ENCODE measurements at regions not wholly inside any gene's neighbourhood (a gene's known extent, or its start where the extent isn't known, plus 50 kb on each side); places are given as distances from the start of the nearest gene placed in this dataset.

DNA sequence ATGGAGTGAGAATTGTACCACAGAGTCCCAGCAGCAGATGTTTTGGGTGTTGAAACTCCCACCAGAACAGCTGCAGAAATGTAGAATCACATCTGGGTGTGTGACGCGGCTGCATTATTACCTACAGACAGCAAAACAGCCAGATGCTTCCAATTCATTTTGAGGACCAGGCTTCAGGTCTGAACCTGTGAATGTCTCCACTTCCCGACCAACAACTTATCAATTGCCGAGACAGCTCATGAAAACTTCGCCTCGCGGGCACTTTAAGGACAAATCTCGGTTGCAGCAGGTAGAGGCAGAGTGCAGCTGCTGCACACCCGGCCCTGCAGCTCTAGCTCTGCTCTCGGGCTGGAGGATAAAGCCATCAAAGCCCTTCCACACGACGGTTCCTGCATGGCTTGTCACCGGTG lies 202.0 kb downstream of the HRH4 start:
- TF ChIP-seq, protein P1, sequence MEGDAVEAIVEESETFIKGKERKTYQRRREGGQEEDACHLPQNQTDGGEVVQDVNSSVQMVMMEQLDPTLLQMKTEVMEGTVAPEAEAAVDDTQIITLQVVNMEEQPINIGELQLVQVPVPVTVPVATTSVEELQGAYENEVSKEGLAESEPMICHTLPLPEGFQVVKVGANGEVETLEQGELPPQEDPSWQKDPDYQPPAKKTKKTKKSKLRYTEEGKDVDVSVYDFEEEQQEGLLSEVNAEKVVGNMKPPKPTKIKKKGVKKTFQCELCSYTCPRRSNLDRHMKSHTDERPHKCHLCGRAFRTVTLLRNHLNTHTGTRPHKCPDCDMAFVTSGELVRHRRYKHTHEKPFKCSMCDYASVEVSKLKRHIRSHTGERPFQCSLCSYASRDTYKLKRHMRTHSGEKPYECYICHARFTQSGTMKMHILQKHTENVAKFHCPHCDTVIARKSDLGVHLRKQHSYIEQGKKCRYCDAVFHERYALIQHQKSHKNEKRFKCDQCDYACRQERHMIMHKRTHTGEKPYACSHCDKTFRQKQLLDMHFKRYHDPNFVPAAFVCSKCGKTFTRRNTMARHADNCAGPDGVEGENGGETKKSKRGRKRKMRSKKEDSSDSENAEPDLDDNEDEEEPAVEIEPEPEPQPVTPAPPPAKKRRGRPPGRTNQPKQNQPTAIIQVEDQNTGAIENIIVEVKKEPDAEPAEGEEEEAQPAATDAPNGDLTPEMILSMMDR (IDR thresholded peaks at IDR 0.05; ENCODE audit: low read depth, low read length), result no peak
- no peak overlapping the region for H3K4me3 ChIP-seq (replicated peaks in 1 of 2; ENCODE audit: low read depth in 2 of 2, low read length in 2 of 2)
- no peak for DNase-seq (ENCODE audit: low read depth in 2 of 2)

DNA sequence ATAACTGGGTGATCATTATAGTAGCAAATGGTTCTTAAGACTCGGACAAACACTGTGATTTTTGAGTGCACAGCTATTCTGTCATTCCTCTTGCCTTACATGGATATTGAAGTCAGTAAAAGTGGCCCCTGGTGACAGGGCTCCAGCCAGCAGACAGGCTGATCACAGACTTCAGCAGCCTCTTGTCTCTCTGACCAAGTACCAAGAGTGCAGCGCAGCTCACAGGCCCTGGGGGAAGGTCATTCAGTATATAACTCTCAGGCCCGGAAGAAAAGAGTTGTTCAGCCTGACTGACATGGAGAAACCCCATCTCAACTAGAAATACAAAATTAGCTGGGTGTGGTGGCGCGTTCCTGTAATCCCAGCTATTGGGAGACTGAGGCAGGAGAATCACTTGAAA lies 202.6 kb downstream of the HRH4 start:
- TF ChIP-seq, protein P1 (IDR thresholded peaks at IDR 0.05; ENCODE audit: low read depth, low read length), result no peak
- no peak overlapping the region for H3K4me3 ChIP-seq (replicated peaks in 1 of 2; ENCODE audit: low read depth in 2 of 2, low read length in 2 of 2)
- DNase-seq (ENCODE audit: low read depth in 2 of 2), result no peak

DNA sequence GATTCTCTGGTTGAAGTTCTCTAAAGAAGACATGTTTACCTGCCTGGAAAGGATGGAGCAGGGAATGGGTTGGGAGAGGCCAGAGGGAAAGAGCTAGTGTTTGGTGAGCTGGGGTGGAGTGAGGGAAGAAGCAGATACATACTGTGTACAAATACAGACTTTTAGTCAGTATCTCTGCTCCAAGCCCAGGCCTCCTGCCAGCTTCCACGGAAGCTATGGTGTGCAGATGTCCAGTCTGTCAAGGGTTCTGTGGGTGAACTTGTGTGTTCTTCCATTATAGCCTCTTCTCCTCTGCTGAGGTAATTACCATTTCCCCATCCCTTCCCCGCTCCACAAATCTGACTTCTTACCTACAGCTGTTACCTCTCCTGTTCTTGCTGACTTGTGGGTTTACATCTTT lies 208.6 kb downstream of the HRH4 start:
- no peak overlapping the region for H3K4me3 ChIP-seq (replicated peaks in 1 of 2; ENCODE audit: low read depth in 2 of 2, low read length in 2 of 2)
- no peak for DNase-seq (ENCODE audit: low read depth in 2 of 2)
- TF ChIP-seq, protein P1 (IDR thresholded peaks at IDR 0.05; ENCODE audit: low read depth, low read length), result no peak

DNA sequence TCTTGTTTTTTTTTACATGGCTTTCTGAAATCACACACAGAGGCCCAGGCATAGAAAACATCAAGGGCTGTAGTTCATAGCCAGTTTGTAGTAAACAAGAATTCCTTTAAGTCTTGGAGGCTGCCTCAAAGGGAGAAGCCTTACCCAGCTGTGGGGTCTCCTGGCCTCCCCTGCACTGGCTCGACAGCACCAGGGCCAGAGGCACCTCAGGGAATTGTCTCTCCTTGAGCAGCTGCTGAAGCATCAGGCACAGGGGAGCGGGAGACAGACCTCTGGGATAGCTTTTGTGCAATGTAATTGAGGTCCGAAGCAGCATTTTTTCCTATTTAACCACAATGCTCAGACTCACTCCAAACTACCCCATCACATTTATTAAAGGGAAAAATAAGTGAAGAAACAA lies 209.1 kb downstream of the HRH4 start:
- no peak overlapping the region for H3K4me3 ChIP-seq (replicated peaks in 1 of 2; ENCODE audit: low read depth in 2 of 2, low read length in 2 of 2)
- TF ChIP-seq, protein P1 (IDR thresholded peaks at IDR 0.05; ENCODE audit: low read depth, low read length), result no peak
- no peak for DNase-seq (ENCODE audit: low read depth in 2 of 2)

DNA sequence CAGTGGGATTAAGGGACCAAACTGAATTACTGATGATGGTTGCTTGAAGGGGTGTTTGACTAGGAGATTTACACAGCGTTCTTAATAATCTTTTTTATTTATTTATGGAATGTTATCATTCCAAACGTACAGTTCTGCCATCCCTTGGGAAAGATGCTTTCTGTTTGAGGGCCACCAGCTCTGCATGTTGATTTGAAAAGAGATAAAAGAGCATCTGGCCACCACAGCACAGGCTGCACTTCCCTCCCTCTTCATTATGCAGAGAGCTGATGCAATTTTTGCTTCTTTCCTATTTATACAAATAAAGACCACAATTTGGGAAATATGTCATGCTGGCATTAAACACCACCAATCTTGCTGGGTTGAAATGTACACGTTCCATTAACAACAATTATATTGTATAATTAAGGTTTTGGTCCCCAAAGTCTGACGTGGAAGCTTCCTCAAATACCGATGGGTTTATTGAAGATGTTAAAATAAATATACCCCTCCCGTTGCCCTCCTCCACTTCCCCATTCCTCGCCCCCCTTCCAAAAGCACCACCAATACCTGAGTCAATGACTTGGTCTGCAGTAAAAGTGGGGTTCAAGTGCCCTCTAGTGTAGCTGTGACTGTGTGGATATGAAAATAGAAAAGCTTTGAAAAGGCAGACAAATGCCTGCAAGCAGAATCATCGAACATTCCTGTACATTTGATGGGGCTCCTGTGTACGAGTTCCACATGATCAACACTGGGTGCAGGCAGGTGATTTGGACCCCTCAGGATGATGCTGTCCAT lies 211.9 kb downstream of the HRH4 start:
- no peak overlapping the region for H3K4me3 ChIP-seq (replicated peaks in 1 of 2; ENCODE audit: low read depth in 2 of 2, low read length in 2 of 2)
- TF ChIP-seq, protein P1 (IDR thresholded peaks at IDR 0.05; ENCODE audit: low read depth, low read length), result no peak
- no peak for DNase-seq (ENCODE audit: low read depth in 2 of 2)

DNA sequence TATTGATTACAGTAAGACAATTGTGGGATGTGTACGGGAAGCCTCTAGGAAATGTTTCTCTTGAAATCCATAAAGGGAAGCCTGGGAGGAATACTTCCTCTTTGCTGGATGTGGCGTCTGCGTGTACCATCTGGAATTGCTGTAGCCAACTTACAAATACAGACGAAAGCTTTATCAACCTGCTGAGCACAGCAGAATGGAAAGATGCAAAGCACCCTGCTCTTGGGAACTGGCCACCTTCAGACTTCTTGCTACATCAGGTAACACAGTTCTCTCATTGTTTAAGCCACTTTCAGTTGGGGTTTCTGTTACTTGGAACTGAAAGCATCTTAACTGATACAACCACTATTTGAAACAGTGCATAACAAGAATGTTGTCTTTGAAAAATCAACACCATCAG lies 213.8 kb downstream of the HRH4 start:
- H3K4me3 ChIP-seq (replicated peaks in 1 of 2; ENCODE audit: low read depth in 2 of 2, low read length in 2 of 2), result no peak overlapping the region
- TF ChIP-seq, protein P1 (IDR thresholded peaks at IDR 0.05; ENCODE audit: low read depth, low read length), result no peak
- DNase-seq (ENCODE audit: low read depth in 2 of 2), result no peak

DNA sequence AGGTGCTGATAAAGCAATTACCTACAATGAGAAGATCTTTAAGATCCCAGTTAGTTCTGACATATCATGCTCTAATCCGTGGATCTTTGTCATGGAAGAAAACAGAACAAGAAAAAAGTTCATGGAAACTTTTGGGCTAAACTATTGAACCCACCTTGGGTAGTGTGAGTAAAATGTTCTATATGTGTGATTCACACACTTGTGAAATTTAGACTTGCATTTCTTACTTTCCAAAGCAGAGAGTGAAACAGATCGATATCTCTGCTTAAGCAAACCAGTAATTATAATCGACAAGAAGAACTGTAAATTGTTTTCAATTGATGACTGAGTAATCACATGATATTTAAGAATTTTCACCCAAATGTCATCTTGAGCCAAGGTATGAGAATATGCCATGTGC lies 214.2 kb downstream of the HRH4 start:
- no peak for DNase-seq (ENCODE audit: low read depth in 2 of 2)
- TF ChIP-seq, protein P1 (IDR thresholded peaks at IDR 0.05; ENCODE audit: low read depth, low read length), result no peak
- no peak overlapping the region for H3K4me3 ChIP-seq (replicated peaks in 1 of 2; ENCODE audit: low read depth in 2 of 2, low read length in 2 of 2)

Data from cardiac fibroblast (primary cell).